GM10248 (cell line): ENCODE measurements at regions not wholly inside any gene's neighbourhood (a gene's known extent, or its start where the extent isn't known, plus 50 kb on each side); places are given as distances from the start of the nearest gene placed in this dataset.

Experiments used
- CTCF ChIA-PET: fragments of 300-600 bp; sonication (Branson Sonifier 250); formaldehyde crosslinking; extraction: SDS; loops from one replicate; lab custom pipeline; 2021; ENCODE audit warnings: antibody characterized with exemption; lab: Yijun Ruan, JAX
- POLR2A ChIA-PET: fragments of 350-650 bp; sonication (Branson Sonifier 250); formaldehyde crosslinking; extraction: SDS; loops from one replicate; lab custom pipeline; 2020; ENCODE audit warnings: antibody characterized with exemption; lab: Yijun Ruan, JAX
- DNase-seq: peaks from one replicate; pipeline ENCODE4 v3.0.0; 2012; ENCODE audit errors: extremely low spot score
- CTCF ChIP-seq: IDR thresholded peaks from 2 replicates; pipeline ENCODE4 v1.5.1; 2012; ENCODE audit warnings: mild to moderate bottlenecking, low read depth; ENCODE audit errors: extremely low read depth, missing control alignments, control extremely low read depth

GRCh38 chr18:46336278-46337111 is 232.3 kb downstream of the HAUS1 start:
- ChIA-PET POLR2A (no interaction called here), CTCF (interaction anchor here (1.1 kb wide), 1 partner anchor 55 kb away, joined by 4 read pairs; no protein-coding TSS in a partner anchor)
- TF ChIP-seq CTCF, result no peak
- DNase-seq, result no peak

GRCh38 chr18:46337271-46337670 is 233.1 kb downstream of the HAUS1 start:
- CTCF ChIA-PET, result no interaction called here
- no peak for TF ChIP-seq CTCF
- POLR2A ChIA-PET, result no interaction called here
- no peak for DNase-seq

GRCh38 chr18:46338205-46338604 is 234.0 kb downstream of the HAUS1 start:
- no peak for DNase-seq
- ChIA-PET CTCF (interaction anchor here (1.1 kb wide), 1 partner anchor 10 kb away, joined by 3 read pairs; no protein-coding TSS in a partner anchor), POLR2A (no interaction called here)
- TF ChIP-seq CTCF, result no peak

GRCh38 chr18:46338766-46339165 is 234.6 kb downstream of the HAUS1 start:
- no peak for DNase-seq
- TF ChIP-seq CTCF, result no peak
- ChIA-PET CTCF (interaction anchor here (1.1 kb wide), 1 partner anchor 10 kb away, joined by 3 read pairs; no protein-coding TSS in a partner anchor), POLR2A (no interaction called here)

GRCh38 chr18:46340716-46341115 is 236.5 kb downstream of the HAUS1 start:
- ChIA-PET POLR2A (no interaction called here), CTCF (interaction anchor here (1.5 kb wide), 1 partner anchor 10 kb away, joined by 3 read pairs; no protein-coding TSS in a partner anchor)
- TF ChIP-seq CTCF, result no peak
- DNase-seq, result no peak

- TF ChIP-seq CTCF, result no peak
- POLR2A ChIA-PET, result no interaction called here
- DNase-seq, result no peak
- CTCF ChIA-PET, result interaction anchor here (1.2 to 2.0 kb wide), 3 partner anchors 9 to 12 kb away, joined by 3 to 6 read pairs (median 3); no protein-coding TSS in a partner anchor
Measured at GRCh38 chr18:46341986-46342525, 237.9 kb downstream of the HAUS1 start.
